PC-9 (cell line): ENCODE measurements at regions not wholly inside any gene's neighbourhood (a gene's known extent, or its start where the extent isn't known, plus 50 kb on each side); places are given as distances from the start of the nearest gene placed in this dataset.

ENCODE experiments used
- CTCF ChIP-seq: fragments of 200-600 bp; sonication (generic); conservative IDR thresholded peaks from 2 replicates; pipeline ENCODE4 v1.6.1; 2017; ENCODE audit warnings: mixed run types, antibody characterized with exemption, mild to moderate bottlenecking, moderate library complexity
- EZH2 ChIP-seq: fragments of 200-600 bp; sonication (generic); IDR thresholded peaks from 2 replicates; pipeline ENCODE4 v1.8.0; 2017; ENCODE audit warnings: antibody characterized with exemption, low read depth

- TF ChIP-seq CTCF, result no peak
- TF ChIP-seq EZH2, result no peak
Observed at GRCh38 chr4:32022071-32022470, 1301.9 kb downstream of the PCDH7 start.
